WTC11 (cell line): ENCODE measurements at regions not wholly inside any gene's neighbourhood (a gene's known extent, or its start where the extent isn't known, plus 50 kb on each side); places are given as distances from the start of the nearest gene placed in this dataset.

Source experiments
- ATAC-seq: fragments of 200-7000 bp; cut with Tn5 transposase; 2 replicates; pipeline ENCODE4 v1.10.0; 2021; ENCODE audit warnings: mild to moderate bottlenecking, moderate library complexity
- CTCF ChIA-PET: fragments of 300-600 bp; sonication (Branson Sonifier 250); formaldehyde crosslinking; loops from one replicate; lab custom pipeline; 2021; ENCODE audit warnings: antibody characterized with exemption; lab: Charles Lee
- POLR2A ChIA-PET: fragments of 350-600 bp; sonication (Branson Sonifier 250); formaldehyde crosslinking; loops from one replicate; lab custom pipeline; 2021; ENCODE audit warnings: antibody characterized with exemption; lab: Charles Lee
- DNase-seq: peaks from one replicate; pipeline ENCODE4 v3.0.0; 2021; ENCODE audit warnings: low spot score
- H3K27ac Mint-ChIP-seq: 2 replicates; pipeline ENCODE4 v1.8.0; 2021; ENCODE audit warnings: mixed read lengths
- H3K27me3 Mint-ChIP-seq: 2 replicates; pipeline ENCODE4 v1.8.0; 2021; ENCODE audit warnings: low read depth, mild to moderate bottlenecking, moderate library complexity, mixed read lengths
- H3K36me3 Mint-ChIP-seq: 2 replicates; pipeline ENCODE4 v1.8.0; 2021; ENCODE audit warnings: mixed read lengths
- H3K4me1 Mint-ChIP-seq: 2 replicates; pipeline ENCODE4 v1.8.0; 2022; ENCODE audit warnings: mixed read lengths
- H3K4me3 Mint-ChIP-seq: 2 replicates; pipeline ENCODE4 v1.8.0; 2021; ENCODE audit warnings: mild to moderate bottlenecking, moderate library complexity, mixed read lengths
- H3K9me3 Mint-ChIP-seq: 2 replicates; pipeline ENCODE4 v1.8.0; 2021; ENCODE audit warnings: mixed read lengths
- GTF2I ChIP-seq: fragments of 250-450 bp; sonication (Bioruptor Pico); conservative IDR thresholded peaks from 2 replicates; pipeline ENCODE4 v1.4.0; 2021; ENCODE audit warnings: mild to moderate bottlenecking
- JAZF1 ChIP-seq: fragments of 250-450 bp; sonication (Bioruptor Pico); IDR thresholded peaks from 2 replicates; pipeline ENCODE4 v1.9.0; 2021; ENCODE audit warnings: moderate library complexity, mild to moderate bottlenecking, inconsistent platforms
- MXD4 ChIP-seq: fragments of 250-450 bp; sonication (Bioruptor Pico); IDR thresholded peaks from 2 replicates; pipeline ENCODE4 v1.8.0; 2021; ENCODE audit warnings: mild to moderate bottlenecking, moderate library complexity, borderline replicate concordance
- NFATC4 ChIP-seq: fragments of 250-450 bp; sonication (Bioruptor Pico); IDR thresholded peaks from 2 replicates; pipeline ENCODE4 v1.9.0; 2021; ENCODE audit warnings: mild to moderate bottlenecking
- NFYB ChIP-seq: sonication (generic); formaldehyde crosslinking; conservative IDR thresholded peaks from 2 replicates; pipeline ENCODE4 v1.8.0; 2022; ENCODE audit warnings: low read depth, missing genetic modification reagents
- NR1H2 ChIP-seq: sonication (generic); formaldehyde crosslinking; IDR thresholded peaks from 2 replicates; pipeline ENCODE4 v1.9.0; 2021; ENCODE audit warnings: mild to moderate bottlenecking, moderate library complexity, missing genetic modification reagents
- NR2C2 ChIP-seq: sonication (generic); formaldehyde crosslinking; IDR thresholded peaks from 2 replicates; pipeline ENCODE4 v1.8.0; 2022; ENCODE audit warnings: mild to moderate bottlenecking, missing genetic modification reagents
- OVOL2 ChIP-seq: fragments of 250-450 bp; sonication (Bioruptor Pico); IDR thresholded peaks from 2 replicates; pipeline ENCODE4 v1.9.0; 2021; ENCODE audit warnings: mild to moderate bottlenecking, borderline replicate concordance
- RELA ChIP-seq: sonication (generic); formaldehyde crosslinking; IDR thresholded peaks from 2 replicates; pipeline ENCODE4 v1.8.1; 2022; ENCODE audit warnings: missing genetic modification reagents, mild to moderate bottlenecking, borderline replicate concordance
- SMAD3 ChIP-seq: sonication (generic); formaldehyde crosslinking; IDR thresholded peaks from 2 replicates; pipeline ENCODE4 v1.8.0; 2022; ENCODE audit warnings: missing genetic modification reagents, mild to moderate bottlenecking, borderline replicate concordance
- SOX15 ChIP-seq: fragments of 250-450 bp; sonication (Bioruptor Pico); IDR thresholded peaks from 2 replicates; pipeline ENCODE4 v1.9.0; 2021; ENCODE audit warnings: mild to moderate bottlenecking
- SP1 ChIP-seq: sonication (generic); formaldehyde crosslinking; conservative IDR thresholded peaks from 2 replicates; pipeline ENCODE4 v1.8.1; 2022; ENCODE audit warnings: missing genetic modification reagents
- ZNF317 ChIP-seq: sonication (generic); formaldehyde crosslinking; IDR thresholded peaks from 2 replicates; pipeline ENCODE4 v1.8.1; 2023; ENCODE audit warnings: low read depth, mild to moderate bottlenecking, moderate library complexity, missing genetic modification reagents, borderline replicate concordance
- ZNF396 ChIP-seq: fragments of 250-450 bp; sonication (Bioruptor Pico); IDR thresholded peaks from 2 replicates; pipeline ENCODE4 v1.8.0; 2021; ENCODE audit warnings: mild to moderate bottlenecking, moderate library complexity, borderline replicate concordance
- TF ChIP-seq, protein P1 (sequence below): fragments of 200-600 bp; IDR thresholded peaks from 2 replicates; pipeline ENCODE4 v1.8.0; 2022; ENCODE audit warnings: antibody characterized with exemption
- TF ChIP-seq, protein P2 (sequence below): sonication (generic); formaldehyde crosslinking; IDR thresholded peaks from 2 replicates; pipeline ENCODE4 v1.8.0; 2022; ENCODE audit warnings: mild to moderate bottlenecking, missing genetic modification reagents
- TF ChIP-seq, protein P3 (sequence below): sonication (generic); formaldehyde crosslinking; IDR thresholded peaks from 2 replicates; pipeline ENCODE4 v1.8.1; 2022; ENCODE audit warnings: low read depth, mild to moderate bottlenecking, moderate library complexity, missing genetic modification reagents, borderline replicate concordance
- TF ChIP-seq, protein P4 (sequence below): sonication (generic); formaldehyde crosslinking; IDR thresholded peaks from 2 replicates; pipeline ENCODE4 v1.8.1; 2022; ENCODE audit warnings: low read depth, missing genetic modification reagents, borderline replicate concordance
- TF ChIP-seq, protein P5 (sequence below): sonication (generic); formaldehyde crosslinking; IDR thresholded peaks from 2 replicates; pipeline ENCODE4 v1.8.1; 2023; ENCODE audit warnings: mild to moderate bottlenecking, missing genetic modification reagents, moderate library complexity
- TF ChIP-seq, protein P6 (sequence below): sonication (generic); formaldehyde crosslinking; IDR thresholded peaks from 2 replicates; pipeline ENCODE4 v1.8.0; 2022; ENCODE audit warnings: mild to moderate bottlenecking, missing genetic modification reagents
- TF ChIP-seq, protein P7 (sequence below): fragments of 250-450 bp; sonication (Bioruptor Pico); IDR thresholded peaks from 2 replicates; pipeline ENCODE4 v1.9.0; 2021; ENCODE audit warnings: mild to moderate bottlenecking

DNA sequence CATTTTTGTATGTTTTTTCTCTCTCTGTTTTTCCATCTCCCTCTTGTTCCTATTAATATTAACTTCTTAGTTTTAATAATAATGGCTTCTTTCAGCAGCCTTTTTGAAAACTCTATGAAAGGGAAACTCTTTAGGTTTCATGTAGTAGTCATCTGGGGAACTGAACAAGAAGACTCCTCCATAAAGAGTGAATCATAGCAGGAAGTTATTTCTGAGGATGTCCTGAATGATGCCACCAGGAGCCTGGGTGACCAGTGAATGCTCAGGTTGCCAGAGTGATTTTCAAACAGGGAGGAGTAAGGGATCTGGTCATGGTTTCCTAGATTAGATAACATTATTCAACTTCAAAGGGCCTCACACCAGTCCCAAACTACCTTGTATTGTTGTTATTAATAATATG, 212.8 kb upstream of the PDE5A start (continued):
- TF ChIP-seq MXD4: no peak
- TF ChIP-seq SOX15 (CRISPR knock-in tag): no peak
- TF ChIP-seq, all 79 proteins: peak for 0

DNA sequence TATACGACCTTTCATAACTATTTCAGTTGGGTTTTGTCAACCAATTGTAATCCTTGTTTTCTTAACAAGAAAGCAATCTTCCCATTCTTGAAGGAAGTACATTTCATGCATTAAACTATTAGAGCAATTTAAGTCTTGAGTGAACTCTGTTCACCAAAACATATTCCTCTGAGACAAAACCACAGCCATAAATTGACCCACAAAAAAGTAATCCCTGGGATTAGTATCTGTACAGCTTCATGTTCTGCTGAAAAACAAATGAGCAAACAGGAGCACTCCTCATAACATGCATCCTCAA, 207.0 kb upstream of the PDE5A start:
- Mint-ChIP-seq H3K27me3 (no peaks in the 10 kb centered on the region), H3K36me3 (peaks cover 8% of the 10 kb centered on the region; the same call in 1 of the 2 replicates), H3K27ac (no peak overlapping the region), H3K9me3 (peaks cover 28% of the 10 kb centered on the region), H3K4me1 (peaks cover 8% of the 10 kb centered on the region), H3K4me3 (no peak overlapping the region)
- CTCF ChIA-PET: no interaction called here
- TF ChIP-seq, protein P1, sequence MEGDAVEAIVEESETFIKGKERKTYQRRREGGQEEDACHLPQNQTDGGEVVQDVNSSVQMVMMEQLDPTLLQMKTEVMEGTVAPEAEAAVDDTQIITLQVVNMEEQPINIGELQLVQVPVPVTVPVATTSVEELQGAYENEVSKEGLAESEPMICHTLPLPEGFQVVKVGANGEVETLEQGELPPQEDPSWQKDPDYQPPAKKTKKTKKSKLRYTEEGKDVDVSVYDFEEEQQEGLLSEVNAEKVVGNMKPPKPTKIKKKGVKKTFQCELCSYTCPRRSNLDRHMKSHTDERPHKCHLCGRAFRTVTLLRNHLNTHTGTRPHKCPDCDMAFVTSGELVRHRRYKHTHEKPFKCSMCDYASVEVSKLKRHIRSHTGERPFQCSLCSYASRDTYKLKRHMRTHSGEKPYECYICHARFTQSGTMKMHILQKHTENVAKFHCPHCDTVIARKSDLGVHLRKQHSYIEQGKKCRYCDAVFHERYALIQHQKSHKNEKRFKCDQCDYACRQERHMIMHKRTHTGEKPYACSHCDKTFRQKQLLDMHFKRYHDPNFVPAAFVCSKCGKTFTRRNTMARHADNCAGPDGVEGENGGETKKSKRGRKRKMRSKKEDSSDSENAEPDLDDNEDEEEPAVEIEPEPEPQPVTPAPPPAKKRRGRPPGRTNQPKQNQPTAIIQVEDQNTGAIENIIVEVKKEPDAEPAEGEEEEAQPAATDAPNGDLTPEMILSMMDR: no peak
- TF ChIP-seq, protein P2, sequence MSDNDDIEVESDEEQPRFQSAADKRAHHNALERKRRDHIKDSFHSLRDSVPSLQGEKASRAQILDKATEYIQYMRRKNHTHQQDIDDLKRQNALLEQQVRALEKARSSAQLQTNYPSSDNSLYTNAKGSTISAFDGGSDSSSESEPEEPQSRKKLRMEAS: no peak
- TF ChIP-seq SP1 (CRISPR knock-in tag) (no peak), ZNF396 (CRISPR knock-in tag) (no peak), JAZF1 (CRISPR knock-in tag) (no peak), NFYB (CRISPR knock-in tag) (no peak), SMAD3 (CRISPR knock-in tag) (no peak)
- POLR2A ChIA-PET: no interaction called here
- no peak for ATAC-seq
- DNase-seq: no peak

DNA sequence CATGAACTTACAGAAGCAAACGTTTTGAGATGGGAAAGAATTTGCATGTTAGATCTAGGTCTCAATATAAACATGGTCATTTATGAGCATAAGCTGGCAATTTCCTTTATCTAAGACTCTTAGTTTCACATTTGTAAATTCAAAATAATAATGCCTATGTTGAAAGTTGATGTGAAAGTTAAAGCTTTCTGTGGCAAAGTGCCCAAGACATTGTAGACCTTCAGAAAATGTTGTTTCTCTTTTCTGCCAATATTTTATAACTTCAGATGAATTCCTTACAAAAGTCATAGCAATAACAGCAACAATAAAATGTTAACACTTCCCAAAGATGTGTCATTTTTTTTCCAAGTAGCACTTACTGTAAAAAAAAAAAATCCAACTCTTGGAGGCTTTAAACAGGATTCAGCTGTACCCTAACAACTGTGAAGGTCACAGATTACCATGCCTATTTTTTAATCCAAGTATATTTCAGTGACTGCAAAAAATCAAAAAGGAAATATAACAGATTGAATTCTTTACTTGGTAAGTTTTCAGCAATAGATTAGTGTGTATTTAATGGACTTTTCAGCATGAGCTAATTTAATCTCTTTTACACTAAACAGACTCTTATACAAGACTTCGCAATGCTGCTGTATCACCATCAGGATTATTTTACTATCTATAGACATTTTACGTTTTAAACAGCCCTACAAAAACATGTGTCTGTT, 206.5 kb upstream of the PDE5A start:
- peaks cover 8% of the 10 kb centered on the region for H3K4me1 Mint-ChIP-seq
- TF ChIP-seq, protein P3, sequence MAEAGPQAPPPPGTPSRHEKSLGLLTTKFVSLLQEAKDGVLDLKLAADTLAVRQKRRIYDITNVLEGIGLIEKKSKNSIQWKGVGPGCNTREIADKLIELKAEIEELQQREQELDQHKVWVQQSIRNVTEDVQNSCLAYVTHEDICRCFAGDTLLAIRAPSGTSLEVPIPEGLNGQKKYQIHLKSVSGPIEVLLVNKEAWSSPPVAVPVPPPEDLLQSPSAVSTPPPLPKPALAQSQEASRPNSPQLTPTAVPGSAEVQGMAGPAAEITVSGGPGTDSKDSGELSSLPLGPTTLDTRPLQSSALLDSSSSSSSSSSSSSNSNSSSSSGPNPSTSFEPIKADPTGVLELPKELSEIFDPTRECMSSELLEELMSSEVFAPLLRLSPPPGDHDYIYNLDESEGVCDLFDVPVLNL (CRISPR knock-in tag): no peak
- TF ChIP-seq, protein P4, sequence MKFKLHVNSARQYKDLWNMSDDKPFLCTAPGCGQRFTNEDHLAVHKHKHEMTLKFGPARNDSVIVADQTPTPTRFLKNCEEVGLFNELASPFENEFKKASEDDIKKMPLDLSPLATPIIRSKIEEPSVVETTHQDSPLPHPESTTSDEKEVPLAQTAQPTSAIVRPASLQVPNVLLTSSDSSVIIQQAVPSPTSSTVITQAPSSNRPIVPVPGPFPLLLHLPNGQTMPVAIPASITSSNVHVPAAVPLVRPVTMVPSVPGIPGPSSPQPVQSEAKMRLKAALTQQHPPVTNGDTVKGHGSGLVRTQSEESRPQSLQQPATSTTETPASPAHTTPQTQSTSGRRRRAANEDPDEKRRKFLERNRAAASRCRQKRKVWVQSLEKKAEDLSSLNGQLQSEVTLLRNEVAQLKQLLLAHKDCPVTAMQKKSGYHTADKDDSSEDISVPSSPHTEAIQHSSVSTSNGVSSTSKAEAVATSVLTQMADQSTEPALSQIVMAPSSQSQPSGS (CRISPR knock-in tag): no peak
- H3K4me3 Mint-ChIP-seq: no peak overlapping the region
- ATAC-seq: no peak
- peaks cover 28% of the 10 kb centered on the region for H3K9me3 Mint-ChIP-seq
- peaks cover 8% of the 10 kb centered on the region; the same call in 1 of the 2 replicates for H3K36me3 Mint-ChIP-seq
- DNase-seq: no peak
- ChIA-PET CTCF (no interaction called here), POLR2A (no interaction called here)
- no peaks in the 10 kb centered on the region for H3K27me3 Mint-ChIP-seq
- no peak overlapping the region; the same call in 1 of the 2 replicates for H3K27ac Mint-ChIP-seq

DNA sequence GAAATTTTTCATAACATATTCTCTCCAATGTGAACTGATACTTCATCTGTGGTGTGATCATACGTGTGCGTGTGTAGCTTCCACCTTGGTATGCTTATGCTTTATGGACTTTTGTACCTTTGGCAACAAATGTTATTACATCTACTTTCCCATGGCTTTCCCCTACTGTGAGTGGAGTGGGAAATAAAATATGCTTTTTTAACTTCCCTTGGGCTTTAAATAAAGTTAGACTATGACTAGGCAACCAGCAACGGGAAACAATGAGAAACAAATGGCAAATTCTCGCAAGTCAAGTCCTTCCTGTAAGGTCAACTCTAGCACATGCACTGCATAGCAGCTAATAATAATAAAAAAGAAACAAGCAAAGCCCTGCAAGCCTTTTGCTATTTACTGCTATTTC, 205.0 kb upstream of the PDE5A start:
- H3K9me3 Mint-ChIP-seq: peaks cover 18% of the 10 kb centered on the region
- H3K4me3 Mint-ChIP-seq: no peak overlapping the region
- peaks cover 8% of the 10 kb centered on the region for H3K4me1 Mint-ChIP-seq
- no peak for TF ChIP-seq OVOL2 (CRISPR knock-in tag)
- TF ChIP-seq NFATC4 (CRISPR knock-in tag): no peak
- no peak for TF ChIP-seq RELA (CRISPR knock-in tag)
- TF ChIP-seq NR2C2: no peak
- no peak for TF ChIP-seq GTF2I (CRISPR knock-in tag)
- TF ChIP-seq, protein P5, sequence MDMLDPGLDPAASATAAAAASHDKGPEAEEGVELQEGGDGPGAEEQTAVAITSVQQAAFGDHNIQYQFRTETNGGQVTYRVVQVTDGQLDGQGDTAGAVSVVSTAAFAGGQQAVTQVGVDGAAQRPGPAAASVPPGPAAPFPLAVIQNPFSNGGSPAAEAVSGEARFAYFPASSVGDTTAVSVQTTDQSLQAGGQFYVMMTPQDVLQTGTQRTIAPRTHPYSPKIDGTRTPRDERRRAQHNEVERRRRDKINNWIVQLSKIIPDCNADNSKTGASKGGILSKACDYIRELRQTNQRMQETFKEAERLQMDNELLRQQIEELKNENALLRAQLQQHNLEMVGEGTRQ (CRISPR knock-in tag): no peak
- no peak for TF ChIP-seq NR1H2
- TF ChIP-seq, protein P6, sequence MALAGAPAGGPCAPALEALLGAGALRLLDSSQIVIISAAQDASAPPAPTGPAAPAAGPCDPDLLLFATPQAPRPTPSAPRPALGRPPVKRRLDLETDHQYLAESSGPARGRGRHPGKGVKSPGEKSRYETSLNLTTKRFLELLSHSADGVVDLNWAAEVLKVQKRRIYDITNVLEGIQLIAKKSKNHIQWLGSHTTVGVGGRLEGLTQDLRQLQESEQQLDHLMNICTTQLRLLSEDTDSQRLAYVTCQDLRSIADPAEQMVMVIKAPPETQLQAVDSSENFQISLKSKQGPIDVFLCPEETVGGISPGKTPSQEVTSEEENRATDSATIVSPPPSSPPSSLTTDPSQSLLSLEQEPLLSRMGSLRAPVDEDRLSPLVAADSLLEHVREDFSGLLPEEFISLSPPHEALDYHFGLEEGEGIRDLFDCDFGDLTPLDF (CRISPR knock-in tag): no peak
- TF ChIP-seq, protein P7, sequence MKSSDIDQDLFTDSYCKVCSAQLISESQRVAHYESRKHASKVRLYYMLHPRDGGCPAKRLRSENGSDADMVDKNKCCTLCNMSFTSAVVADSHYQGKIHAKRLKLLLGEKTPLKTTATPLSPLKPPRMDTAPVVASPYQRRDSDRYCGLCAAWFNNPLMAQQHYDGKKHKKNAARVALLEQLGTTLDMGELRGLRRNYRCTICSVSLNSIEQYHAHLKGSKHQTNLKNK: no peak
- TF ChIP-seq ZNF317 (CRISPR knock-in tag): no peak
- no peak for TF ChIP-seq SOX15 (CRISPR knock-in tag)
- ChIA-PET POLR2A (no interaction called here), CTCF (no interaction called here)
- no peak for ATAC-seq
- H3K27me3 Mint-ChIP-seq: no peaks in the 10 kb centered on the region
- DNase-seq: no peak
- no peak overlapping the region for H3K27ac Mint-ChIP-seq
- peaks cover 2% of the 10 kb centered on the region; the same call in 1 of the 2 replicates for H3K36me3 Mint-ChIP-seq
